ENCODE measurements at regions not wholly inside any gene's neighbourhood (a gene's known extent, or its start where the extent isn't known, plus 50 kb on each side); places are given as distances from the start of the nearest gene placed in this dataset.

- TF ChIP-seq YY1 (IDR thresholded peaks at IDR 0.05; ENCODE audit: extremely low read depth, insufficient replicate concordance, low read depth, low read length), result no peak
- TF ChIP-seq CTCF (IDR thresholded peaks at IDR 0.05 in 2 of 3, conservative IDR thresholded peaks at IDR 0.05 in 1 of 3; ENCODE audit: borderline replicate concordance in 1 of 3, insufficient read depth in 1 of 3, low read depth in 2 of 3, low read length in 2 of 3), result no peak
- TF ChIP-seq POLR2A (IDR thresholded peaks at IDR 0.05; ENCODE audit: borderline replicate concordance, extremely low read depth, insufficient read depth, insufficient read length), result no peak
- TF ChIP-seq SP1 (IDR thresholded peaks at IDR 0.05; ENCODE audit: low read depth), result no peak
- no peak for TF ChIP-seq SIN3A (IDR thresholded peaks at IDR 0.05; ENCODE audit: low read depth)
- no peak for TF ChIP-seq MAX (IDR thresholded peaks at IDR 0.05)
- TF ChIP-seq REST (IDR thresholded peaks at IDR 0.05; ENCODE audit: low read depth), result no peak
- no peak for TF ChIP-seq JUND (IDR thresholded peaks at IDR 0.05)
- TF ChIP-seq EZH2 (IDR thresholded peaks at IDR 0.05), result no peak
- TF ChIP-seq ZNF274 (IDR thresholded peaks at IDR 0.05; ENCODE audit: low read depth, low read length), result no peak
- TF ChIP-seq RAD21 (IDR thresholded peaks at IDR 0.05; ENCODE audit: low read depth), result no peak
- no peak for TF ChIP-seq CEBPB (IDR thresholded peaks at IDR 0.05; ENCODE audit: low read depth)
- TF ChIP-seq EZH2phosphoT487 (IDR thresholded peaks at IDR 0.05; ENCODE audit: borderline replicate concordance), result no peak
- no peak for TF ChIP-seq ELF1 (IDR thresholded peaks at IDR 0.05; ENCODE audit: borderline replicate concordance, low read depth)
Measured at GRCh38 chr5:8270246-8270645, 401.3 kb downstream of the MTRR start.
